Daoy (cell line): ENCODE measurements at regions not wholly inside any gene's neighbourhood (a gene's known extent, or its start where the extent isn't known, plus 50 kb on each side); places are given as distances from the start of the nearest gene placed in this dataset.
A peak's percentile ranks its signal among the peaks of the same experiment; 100 is the strongest.
"Not testable (repeated sequence)": the region's sequence is repeated elsewhere in the genome, so short reads cannot be mapped to it uniquely, and the experiment has no call there.

Source experiments
- DNase-seq: peaks from one replicate; pipeline ENCODE4 v3.0.0-alpha.2; 2015; ENCODE audit warnings: low read depth

DNA sequence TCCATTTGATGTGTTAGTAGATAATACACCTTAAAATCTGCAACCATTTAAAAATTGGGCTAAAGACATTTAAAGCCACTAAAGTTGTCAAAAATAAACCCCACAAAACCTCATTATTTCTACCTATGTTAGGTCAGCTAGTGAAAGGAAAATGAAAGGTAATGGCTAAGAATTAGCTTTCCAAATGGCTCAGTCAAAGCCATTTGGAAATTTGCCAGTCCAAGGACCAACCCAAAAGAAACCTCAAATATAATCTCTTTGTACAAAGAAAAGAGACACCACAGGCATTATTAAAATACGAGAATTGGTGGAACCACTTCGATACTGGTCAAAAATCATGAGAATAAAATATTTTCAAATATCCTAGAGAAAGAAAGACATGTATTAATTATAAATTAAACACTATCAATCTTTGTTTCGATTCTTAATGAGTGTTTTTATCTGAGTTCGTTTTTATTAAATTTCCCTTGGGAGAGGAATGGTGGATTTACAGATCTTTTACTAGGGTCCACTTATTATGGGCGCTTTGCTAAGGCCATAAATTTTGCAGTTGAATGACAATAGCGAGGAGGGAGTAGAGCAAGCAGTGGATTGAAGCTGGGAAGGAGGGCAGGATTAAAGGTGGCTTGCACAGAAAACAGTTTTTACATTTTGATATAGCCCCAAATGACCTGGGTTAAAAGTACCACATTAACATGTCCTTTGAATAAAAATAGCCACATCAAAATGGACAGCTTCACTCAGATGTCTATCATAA is 116.8 kb upstream of the SHB start:
- DNase-seq, result no peak

DNA sequence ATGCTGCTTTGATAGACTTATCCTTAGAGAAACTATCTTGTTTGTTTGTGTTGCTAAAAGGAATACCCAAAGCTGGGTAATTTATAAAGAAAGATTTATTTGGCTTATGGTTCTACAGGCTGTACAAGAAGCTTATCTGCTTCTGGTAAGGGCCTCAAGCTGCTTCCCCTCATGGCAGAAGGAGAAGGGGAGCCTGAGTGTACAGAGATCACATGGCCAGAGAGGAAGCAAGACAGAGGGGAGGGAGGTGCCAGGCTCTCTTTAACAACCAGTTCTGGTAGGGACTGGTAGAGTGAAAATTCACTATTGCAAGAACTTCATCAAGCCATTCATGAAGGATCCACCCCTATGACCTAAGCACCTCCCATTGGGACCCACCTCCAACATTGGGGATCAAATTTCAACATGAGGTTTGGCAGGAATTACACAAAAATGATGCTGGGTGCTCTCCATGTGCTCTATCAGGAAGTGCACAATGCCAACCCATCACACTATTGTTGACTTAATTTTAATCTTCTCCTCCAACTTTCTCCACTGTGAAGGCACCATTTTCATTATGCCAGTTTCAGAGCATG is 115.1 kb upstream of the SHB start:
- peak; percentile 62 for DNase-seq

DNA sequence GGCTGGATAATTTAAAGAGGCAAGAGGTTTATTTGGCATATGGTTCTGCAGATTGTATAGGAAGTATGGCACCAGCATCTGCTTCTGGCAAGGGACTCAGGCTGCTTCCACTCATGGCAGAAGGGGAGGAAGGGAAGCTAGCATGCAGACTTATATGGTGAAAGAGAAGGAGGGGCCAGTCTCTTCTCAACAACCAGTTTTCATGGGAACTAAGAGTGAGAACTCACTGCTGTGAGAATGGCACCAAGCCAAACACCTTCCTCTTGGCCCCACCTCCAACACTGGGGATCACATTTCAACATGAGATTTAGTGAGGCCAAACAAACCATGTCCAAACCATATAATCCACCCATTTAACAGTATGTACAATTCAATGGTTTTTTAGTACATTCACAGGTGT is 113.3 kb upstream of the SHB start:
- peak; percentile 36 for DNase-seq

DNA sequence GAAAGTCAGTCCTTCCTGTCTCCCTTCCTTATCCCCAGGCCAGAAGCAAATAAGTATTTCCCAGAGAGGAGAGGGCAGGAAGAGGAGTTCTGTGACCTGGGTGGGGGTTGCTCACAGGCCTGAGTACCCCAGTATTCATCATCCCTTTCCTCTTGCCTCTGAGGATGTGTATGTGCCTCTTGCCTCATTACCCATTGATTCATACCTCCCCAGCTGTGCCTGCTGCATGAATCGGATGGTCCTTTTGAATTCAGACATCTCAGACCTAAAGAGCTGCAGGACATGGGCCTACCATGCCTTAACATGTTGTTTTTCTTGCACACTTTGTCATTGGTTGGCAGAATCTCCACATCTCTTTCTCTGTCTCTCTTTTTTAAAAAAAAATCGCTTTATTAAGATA is 112.8 kb upstream of the SHB start:
- DNase-seq, result peak; percentile 37

DNA sequence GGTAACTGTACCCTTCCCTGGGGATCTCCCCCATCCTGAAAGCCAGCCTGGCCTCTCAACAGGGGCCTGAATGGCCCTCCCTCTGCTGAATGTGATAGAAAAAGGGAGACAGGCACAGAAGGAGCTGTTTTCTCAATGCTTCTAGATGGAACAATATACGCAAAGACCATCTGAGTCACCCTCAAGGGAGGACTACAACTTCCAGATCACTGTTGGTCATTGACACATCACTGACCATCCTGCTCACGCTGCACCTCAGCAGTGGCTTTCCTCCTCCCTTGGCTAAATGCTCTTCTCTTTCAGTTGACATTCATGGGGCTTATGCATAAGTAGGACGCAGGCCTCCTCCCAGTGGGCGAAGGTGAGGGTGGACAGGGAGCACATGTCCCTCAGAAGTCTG is 112.2 kb upstream of the SHB start:
- DNase-seq, result no peak

DNA sequence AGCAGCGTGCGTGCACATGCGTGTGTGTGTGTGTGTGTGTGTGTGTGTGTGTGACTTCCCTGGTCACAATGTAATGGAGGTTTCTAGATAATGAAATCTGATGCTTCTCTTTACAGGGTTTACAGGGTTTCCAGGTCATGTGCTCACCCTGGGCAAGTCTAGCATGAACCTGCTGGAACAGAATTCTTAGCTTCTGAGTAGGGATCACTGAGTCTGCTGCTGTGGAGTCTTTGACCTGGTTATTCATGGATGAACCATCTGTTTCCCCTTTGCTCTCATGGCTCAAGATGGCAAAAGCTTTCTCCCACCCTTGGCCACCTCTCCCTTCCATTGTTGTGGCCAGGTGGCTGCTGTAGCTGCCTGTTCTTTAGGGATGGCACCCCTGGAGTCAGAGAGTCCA is 111.6 kb upstream of the SHB start:
- no peak for DNase-seq

DNA sequence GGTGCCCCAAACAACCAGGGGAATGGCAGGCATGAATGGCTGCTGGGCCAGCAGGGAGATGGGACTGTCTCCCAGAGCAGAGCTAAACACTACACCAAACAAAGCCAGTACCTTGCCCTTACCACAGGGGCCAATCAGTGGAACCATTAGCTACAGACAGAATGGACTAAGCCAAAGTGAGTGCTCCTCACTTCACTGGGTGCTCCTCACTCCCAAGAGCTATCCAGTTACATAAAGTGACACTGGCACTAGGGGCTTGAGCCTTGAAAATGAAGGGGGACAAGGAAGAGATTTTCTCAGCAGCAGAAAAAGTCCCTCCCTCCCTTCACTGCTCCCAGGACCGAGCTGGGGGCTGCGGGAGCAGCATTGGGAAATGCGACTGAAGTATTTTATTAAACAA is 110.9 kb upstream of the SHB start:
- DNase-seq, result no peak

DNA sequence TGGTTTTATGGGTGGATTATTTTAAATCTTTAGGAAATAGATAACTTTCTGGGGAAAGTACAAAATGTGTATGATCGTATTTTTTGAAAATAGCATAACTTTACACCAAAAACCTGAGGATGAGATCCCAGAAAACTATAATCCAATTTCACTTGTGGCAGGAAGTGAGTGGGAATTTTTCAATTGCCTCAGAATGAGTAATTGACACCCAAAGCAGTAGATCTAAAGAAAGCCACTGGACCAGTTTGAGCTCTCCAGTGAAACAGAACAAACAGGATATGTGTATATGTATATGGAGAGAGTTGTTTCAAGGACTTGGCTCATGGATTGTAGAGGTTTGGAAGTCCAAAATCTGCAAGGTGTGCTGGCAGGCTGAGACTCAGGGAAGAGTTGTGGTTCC is 109.2 kb upstream of the SHB start:
- peak; percentile 38 for DNase-seq

DNA sequence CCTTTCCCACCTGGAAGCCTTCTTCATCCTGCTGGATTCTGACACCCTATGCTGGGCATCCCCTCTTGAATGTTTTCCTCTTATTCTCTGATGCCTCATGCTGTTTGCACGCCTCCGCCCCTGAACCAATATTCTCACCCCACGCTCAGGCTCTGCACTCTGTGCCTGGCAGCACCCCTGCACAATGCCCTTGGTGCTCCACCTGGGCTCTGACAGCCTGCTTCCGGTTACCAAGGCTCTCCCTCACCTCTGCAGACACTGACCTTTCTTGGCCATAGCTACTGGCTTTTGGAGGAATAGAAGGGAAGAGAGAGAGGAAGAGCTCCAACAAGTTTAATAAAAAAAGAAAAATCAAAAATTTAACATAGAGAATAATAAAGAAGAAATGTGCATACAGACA is 108.7 kb upstream of the SHB start:
- no peak for DNase-seq

DNA sequence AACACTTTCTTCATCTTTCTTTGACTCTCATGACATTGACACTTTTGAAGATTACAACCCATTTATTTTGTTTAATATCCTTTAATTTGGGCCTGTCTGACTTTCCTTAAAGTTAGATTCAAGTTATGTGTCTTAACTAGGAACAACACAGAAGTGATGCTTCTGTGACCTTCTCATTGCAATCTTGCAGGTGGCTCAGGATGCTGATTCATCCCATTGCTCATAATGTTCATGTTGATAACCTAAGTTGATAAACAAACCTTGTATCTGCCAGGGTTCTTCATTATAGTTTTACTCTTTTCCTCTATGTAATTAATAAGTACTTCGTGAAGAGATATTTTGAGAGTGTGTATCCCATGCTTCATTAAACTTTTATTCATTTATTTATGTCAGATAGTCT is 107.2 kb upstream of the SHB start:
- DNase-seq, result no peak

DNA sequence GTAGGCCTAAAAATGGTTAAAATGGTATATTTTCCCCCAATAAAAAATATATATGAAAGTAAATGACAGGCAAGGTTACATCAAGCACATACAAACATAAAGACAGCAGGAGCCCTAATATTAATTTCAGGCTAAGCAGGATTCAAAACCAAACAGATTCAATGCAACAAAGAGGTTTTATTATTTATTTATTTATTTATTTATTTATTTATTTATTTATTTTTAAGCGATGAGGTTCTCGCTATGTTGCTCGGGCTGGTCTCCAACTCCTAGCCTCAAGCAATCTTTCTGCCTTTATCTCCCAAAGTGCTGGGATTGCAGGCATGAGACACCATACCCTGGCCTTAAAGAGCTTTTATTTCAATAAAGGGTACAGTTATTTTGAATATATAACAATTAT is 106.4 kb upstream of the SHB start:
- no peak for DNase-seq

DNA sequence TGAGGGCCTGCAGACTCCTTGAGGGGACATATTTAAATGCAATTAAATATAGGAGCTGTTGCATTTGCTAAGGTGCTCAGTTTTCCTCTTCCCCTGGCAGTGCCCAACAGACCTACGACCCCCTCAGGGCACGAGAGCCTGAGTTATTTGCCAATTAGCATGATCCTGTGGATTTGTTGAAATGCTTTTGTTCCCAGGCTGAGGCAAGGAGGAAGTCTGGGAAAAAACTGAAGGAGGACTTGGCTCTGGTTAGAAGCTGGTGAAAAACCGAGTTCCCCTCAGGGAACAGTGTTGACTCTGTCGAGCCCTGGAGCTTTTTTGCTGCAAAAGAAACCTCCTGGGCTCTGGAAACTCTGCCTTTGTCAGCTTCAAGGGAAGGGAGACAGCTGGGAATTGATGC is 103.6 kb upstream of the SHB start:
- no peak for DNase-seq

DNA sequence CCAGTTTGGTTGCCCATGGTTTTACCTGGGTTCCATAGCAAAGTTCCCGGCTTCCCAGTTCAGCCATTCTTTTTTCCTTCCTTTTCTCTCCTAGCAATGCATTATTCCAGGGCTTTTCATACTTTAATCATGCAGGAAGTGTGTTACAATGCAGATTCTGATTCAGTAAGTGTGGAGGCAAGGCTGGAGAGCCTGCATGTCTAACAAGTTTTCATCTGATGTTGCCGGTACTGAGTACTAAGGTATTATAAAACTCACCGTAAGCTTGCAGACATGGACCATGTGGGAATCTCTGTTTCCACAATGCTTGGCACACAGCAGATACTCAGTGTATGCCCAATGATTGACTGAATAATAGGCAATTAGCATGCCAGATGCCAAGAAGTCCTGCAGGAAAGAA is 102.9 kb upstream of the SHB start:
- DNase-seq, result no peak

DNA sequence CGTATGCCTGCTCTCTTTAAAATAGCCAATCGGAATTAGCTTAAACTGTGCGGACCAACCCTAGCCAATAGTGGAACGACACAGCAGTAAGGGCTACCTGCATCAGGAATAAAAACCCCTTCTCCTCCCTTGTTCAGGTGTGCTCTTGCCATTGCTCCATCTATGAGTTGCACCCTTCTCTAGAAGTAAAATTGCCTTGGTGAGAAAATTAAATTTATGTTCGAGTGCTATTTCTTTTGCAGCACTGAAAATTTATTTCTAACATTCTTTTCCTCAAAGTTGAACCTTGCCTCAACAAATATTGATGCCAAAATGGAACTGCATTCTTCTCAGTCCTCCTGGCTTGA is 102.5 kb upstream of the SHB start:
- DNase-seq, result no peak

DNA sequence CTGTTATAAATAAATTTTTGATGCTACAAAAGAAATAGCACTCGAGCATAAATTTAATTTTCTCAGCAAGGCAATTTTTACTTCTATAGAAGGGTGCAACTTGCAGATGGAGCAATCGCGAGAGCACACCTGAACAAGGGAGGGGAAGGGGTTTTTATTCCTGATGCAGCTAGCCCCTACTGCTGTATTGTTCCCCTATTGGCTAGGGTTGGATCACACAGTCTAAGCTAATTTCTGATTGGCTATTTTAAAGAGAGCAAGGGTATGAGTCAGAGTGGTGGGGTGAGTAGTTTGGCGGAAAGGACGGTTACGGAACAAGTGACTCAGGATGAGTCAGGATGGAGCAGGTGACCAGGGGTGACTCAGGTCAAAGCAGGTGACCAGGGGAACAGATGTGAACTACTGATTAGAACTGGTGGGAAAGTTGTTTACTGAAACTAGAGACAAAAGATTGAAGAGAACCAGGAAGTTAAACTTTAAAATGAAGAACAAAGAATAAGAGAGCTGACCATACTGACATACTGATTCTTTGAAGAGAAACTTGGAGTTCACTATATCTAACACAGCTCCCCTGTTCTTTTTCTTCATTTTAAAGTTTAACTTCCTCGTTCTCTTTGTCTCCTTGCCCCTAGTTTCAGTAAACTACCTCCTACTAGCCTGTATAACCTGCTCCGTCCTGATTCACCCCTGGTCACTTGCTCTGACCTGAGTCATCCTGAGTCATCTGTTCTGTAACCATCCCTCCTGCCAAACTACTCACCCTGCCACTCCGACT is 101.9 kb upstream of the SHB start:
- peak; percentile 76 for DNase-seq

DNA sequence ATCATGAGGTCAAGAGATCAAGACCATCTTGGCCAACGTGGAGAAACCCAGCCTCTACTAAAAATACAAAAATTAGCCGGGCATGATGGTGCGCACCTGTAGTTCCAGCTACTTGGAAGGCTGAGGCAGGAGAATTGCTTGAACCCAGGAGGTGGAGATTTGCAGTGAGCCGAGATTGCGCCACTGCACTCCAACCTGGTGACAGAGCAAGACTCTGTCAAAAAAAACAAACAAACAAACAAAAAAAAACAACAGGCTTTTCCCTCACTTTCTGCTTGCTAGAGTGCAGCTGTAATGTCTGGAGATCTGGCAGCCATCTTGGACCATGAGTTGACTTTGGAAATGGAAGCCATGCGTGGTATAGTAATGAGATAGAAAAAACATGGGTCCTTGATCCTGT is 101.1 kb upstream of the SHB start:
- DNase-seq, result not testable (repeated sequence)

DNA sequence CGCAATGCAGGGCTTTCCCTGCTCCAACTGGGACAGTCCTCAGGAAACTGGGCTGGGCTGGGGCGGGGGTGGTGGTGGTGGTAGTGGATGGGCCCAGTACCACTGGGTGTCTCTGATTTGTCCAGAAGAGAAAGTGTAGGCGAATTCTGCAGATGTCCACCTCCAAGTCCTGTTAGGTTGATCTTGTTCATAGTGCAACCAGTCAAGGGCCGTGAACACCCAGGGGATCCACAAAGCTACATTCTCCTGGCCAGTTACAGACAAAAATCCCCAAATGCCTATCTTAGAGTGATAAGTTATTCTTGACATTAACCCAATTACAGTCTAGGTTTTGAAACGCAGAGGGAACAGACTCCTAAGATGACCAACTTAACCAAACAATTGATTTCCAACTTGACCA is 97.5 kb upstream of the SHB start:
- DNase-seq, result no peak

DNA sequence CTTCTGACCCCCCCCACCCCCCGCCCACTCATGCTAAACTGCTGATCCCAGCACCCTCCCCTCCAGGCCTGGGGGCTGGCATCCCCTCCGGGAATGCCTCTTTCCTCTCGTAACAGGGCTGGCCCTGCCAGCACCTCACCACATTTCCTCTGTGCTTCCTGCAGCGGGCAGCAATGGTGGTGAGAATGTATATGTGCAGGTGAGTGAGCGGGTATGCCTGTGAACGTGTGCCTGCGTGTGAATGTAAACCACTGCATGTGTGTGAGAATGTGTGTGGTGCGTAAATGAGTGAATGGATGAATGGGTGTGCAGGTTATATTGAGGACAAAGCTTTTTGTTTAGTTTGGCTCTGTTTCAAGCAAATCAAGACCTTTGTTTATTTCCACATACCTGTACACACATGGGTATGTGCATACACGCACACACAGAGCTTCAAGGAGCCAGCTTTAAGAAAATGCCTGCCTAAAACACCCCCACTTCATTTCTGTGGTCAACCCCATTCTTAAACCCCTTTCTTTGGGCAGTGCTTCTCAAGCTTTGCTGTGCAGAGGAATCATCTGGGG is 95.7 kb upstream of the SHB start:
- no peak for DNase-seq

DNA sequence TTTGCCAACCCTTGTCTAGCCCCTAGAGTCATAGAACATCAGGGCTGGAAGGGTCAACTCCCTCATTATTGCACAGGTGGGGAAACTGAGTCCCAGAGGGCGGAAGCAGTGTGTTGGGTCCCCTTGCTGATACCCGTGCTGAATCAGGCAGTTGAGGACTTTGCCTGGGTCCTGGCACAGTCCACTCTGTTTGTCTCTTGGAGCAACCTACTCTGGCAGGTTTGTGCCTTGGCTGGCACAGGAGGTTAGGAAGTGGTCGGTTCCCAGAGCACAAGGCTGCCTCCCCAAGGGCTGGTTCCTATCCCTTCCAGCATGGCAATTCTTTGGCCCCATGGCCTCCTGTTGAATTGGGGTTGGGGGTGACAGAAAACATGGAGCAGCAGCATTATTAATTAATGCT is 94.5 kb upstream of the SHB start:
- no peak for DNase-seq

DNA sequence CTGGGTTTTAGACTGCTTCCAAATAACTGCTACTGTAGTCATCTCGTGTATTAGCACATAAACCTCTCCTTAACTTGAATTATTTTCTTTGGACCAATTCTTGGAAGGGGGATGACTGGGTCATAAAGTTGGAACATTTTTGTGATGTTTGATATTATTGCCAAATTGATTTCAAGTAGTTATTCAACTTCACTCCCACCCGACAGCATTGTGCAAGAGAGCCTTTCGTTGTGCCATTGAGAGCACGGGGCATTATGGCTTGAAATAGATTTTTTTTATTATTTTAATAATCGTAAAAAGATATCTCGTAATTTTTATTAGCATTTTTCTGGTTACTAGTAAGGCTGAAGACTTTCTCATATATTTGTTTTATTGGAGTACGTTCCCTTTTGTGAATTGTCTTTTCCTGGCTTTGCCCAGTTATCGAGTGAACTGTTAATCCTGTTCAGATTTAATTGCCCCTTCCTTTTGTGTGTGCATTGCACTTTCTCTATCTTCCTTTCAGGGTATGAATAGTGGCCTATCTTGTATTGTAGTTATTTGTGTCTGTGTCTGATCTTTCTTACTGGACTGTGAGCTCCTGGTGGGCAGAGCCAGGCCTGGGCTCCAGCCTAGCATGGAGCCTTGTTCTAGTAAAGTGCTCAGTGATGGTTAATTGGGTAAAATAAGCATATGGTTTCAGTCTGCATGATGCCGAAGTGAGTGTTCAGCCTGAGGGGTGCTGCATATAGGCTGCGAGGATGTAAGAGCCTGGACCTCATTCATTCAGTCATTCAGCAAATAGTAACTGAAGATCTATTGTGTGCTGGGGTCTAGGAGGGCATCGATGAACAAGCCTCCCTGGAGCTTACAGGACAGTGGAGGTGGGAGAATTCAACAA is 93.5 kb upstream of the SHB start:
- DNase-seq, result no peak

DNA sequence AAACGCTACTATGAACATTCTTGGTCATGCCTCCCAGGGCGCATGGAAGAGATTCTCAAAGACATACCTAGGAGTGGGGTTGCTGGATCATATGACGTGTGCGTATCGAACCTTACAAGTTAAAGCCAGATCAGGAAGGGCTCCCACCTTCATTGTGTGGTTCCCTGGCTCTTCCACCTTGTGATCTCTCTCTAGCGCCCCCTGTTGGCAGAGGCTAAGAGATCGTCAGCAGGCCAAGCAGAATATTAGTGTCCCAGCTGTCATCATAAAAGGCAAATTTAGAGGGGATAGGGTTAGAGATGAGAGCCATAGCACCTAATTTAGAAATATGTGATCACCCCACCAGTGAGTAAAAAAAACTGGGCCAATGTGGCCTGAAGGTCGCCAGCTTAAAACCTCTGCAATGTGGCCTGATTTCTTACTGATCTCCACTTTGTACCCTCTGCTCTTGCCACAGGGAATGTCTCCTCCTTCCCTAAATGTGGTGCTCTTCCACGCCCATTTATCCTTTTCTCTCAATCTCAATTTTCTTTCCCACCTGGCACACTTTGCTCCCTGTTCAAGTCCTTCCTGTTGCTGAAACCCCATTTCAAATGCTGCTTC is 91.7 kb upstream of the SHB start:
- peak; percentile 72 for DNase-seq

DNA sequence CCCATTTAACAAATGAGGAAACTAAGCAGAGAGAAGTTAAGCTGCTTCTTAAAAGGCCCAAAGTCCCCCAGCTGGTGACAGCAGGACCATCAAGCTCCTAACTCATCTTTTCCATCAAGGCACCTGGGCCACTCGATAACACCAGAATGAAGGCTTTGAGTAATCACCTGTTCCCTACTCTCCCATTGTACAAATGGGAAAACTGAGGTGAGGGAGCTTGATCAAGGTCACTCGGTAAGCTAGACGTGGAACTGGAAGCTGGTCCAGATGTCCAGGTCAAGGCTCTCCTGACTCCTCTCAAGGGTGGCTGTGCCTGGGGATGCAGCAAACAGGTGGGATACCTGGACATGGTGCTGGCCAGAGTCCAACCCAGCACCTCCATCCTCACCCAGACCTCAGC is 90.6 kb upstream of the SHB start:
- no peak for DNase-seq
